ENCODE measurements at regions not wholly inside any gene's neighbourhood (a gene's known extent, or its start where the extent isn't known, plus 50 kb on each side); places are given as distances from the start of the nearest gene placed in this dataset.

DNA sequence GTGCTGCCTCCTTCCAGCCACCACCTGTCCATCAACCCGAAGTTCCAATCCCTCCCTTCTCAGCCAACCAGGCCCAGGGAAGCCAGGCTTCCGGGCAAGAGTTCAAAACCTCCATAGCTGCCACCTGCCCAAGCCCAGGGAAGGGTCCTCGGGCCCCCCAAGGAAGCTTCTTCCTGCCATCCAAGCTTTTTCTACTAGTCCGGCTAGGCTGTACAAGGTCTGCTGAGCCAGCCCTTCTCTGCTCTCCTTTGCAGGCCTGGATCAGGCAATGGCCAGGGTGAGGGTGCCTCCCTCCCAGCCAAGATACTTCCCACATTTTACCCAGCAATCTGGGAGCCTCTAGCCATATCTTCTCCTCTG, 96.2 kb downstream of the PJA1 start:
- no peak overlapping the region for H3K27ac ChIP-seq (ENCODE audit: insufficient read depth, low read length)
- no peaks in the 10 kb centered on the region for H4K20me1 ChIP-seq (ENCODE audit: control insufficient read depth, extremely low read depth, insufficient read depth, low read length)
- H3K36me3 ChIP-seq (ENCODE audit: control insufficient read depth, insufficient read depth, low read length) = no peaks in the 10 kb centered on the region
- H3K9ac ChIP-seq (ENCODE audit: insufficient read depth, low read length) = no peak overlapping the region
- TF ChIP-seq EZH2 (IDR thresholded peaks at IDR 0.05; ENCODE audit: low read length, missing control alignments) (no peak), CTCF (conservative IDR thresholded peaks at IDR 0.05 in 1 of 2, IDR thresholded peaks at IDR 0.05 in 1 of 2; ENCODE audit: low read depth in 1 of 2, low read length in 2 of 2) (no peak)
- H3K4me2 ChIP-seq (ENCODE audit: extremely low read depth, insufficient read depth, low read length) = no peak overlapping the region
- no peaks in the 10 kb centered on the region for H3K79me2 ChIP-seq (ENCODE audit: control insufficient read depth, insufficient read depth, low read length)
- H3K9me3 ChIP-seq (ENCODE audit: control insufficient read depth, insufficient read depth, low read depth, low read length) = no peaks in the 10 kb centered on the region
- H2AFZ ChIP-seq (ENCODE audit: low read length) = no peak overlapping the region
- H3K4me3 ChIP-seq (replicated peaks in 1 of 4; ENCODE audit: control extremely low read depth in 1 of 4, insufficient read depth in 1 of 4, low read depth in 3 of 4, low read length in 4 of 4) = no peak overlapping the region
- H3K4me1 ChIP-seq (ENCODE audit: control insufficient read depth, extremely low read depth, insufficient read depth, low read length) = no peaks in the 10 kb centered on the region
- H3K27me3 ChIP-seq (ENCODE audit: control insufficient read depth, insufficient read depth, low read length) = no peaks in the 10 kb centered on the region
- DNase-seq (ENCODE audit: low read depth in 2 of 2) = no peak

GRCh38 chrX:69068301-69069085, 96.8 kb downstream of the PJA1 start:
- Histone ChIP-seq H3K9ac (ENCODE audit: insufficient read depth, low read length) (no peak overlapping the region), H3K4me2 (ENCODE audit: extremely low read depth, insufficient read depth, low read length) (no peak overlapping the region), H4K20me1 (ENCODE audit: control insufficient read depth, extremely low read depth, insufficient read depth, low read length) (no peaks in the 10 kb centered on the region), H3K36me3 (ENCODE audit: control insufficient read depth, insufficient read depth, low read length) (no peaks in the 10 kb centered on the region), H3K27me3 (ENCODE audit: control insufficient read depth, insufficient read depth, low read length) (no peaks in the 10 kb centered on the region), H3K79me2 (ENCODE audit: control insufficient read depth, insufficient read depth, low read length) (no peaks in the 10 kb centered on the region), H3K9me3 (ENCODE audit: control insufficient read depth, insufficient read depth, low read depth, low read length) (no peaks in the 10 kb centered on the region), H3K4me3 (replicated peaks in 1 of 4; ENCODE audit: control extremely low read depth in 1 of 4, insufficient read depth in 1 of 4, low read depth in 3 of 4, low read length in 4 of 4) (no peak overlapping the region), H3K4me1 (ENCODE audit: control insufficient read depth, extremely low read depth, insufficient read depth, low read length) (no peaks in the 10 kb centered on the region), H3K27ac (ENCODE audit: insufficient read depth, low read length) (no peak overlapping the region), H2AFZ (ENCODE audit: low read length) (no peak overlapping the region)
- TF ChIP-seq CTCF (conservative IDR thresholded peaks at IDR 0.05 in 1 of 2, IDR thresholded peaks at IDR 0.05 in 1 of 2; ENCODE audit: low read depth in 1 of 2, low read length in 2 of 2) = no peak
- TF ChIP-seq EZH2 (IDR thresholded peaks at IDR 0.05; ENCODE audit: low read length, missing control alignments) = no peak
- DNase-seq (ENCODE audit: low read depth in 2 of 2) = no peak

DNA sequence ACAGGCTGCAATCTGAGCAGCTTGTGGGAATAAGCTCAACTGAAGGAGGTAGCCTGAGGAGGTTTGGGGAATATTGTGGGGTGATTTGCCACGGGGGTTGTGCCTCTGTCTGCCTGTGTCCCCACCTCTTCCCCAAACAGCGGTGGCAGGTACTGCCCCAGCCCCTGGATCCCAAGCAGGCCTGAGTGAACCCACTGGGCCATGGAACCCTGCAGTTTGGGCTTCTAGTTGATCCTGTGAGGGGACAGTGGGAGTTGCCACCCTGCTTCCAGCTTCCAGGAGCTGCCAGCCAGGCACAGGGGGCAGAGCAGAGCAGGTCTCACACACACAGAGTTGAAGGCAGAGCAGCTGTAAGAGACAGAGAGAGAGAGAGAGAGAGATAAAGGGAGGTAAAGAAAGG, 97.4 kb downstream of the PJA1 start:
- Histone ChIP-seq H3K9me3 (ENCODE audit: control insufficient read depth, insufficient read depth, low read depth, low read length) (no peaks in the 10 kb centered on the region), H3K4me1 (ENCODE audit: control insufficient read depth, extremely low read depth, insufficient read depth, low read length) (no peaks in the 10 kb centered on the region), H3K27me3 (ENCODE audit: control insufficient read depth, insufficient read depth, low read length) (no peaks in the 10 kb centered on the region), H3K9ac (ENCODE audit: insufficient read depth, low read length) (no peak overlapping the region), H3K36me3 (ENCODE audit: control insufficient read depth, insufficient read depth, low read length) (no peaks in the 10 kb centered on the region), H3K4me3 (replicated peaks in 1 of 4; ENCODE audit: control extremely low read depth in 1 of 4, insufficient read depth in 1 of 4, low read depth in 3 of 4, low read length in 4 of 4) (no peak overlapping the region), H2AFZ (ENCODE audit: low read length) (no peak overlapping the region), H3K79me2 (ENCODE audit: control insufficient read depth, insufficient read depth, low read length) (no peaks in the 10 kb centered on the region), H3K27ac (ENCODE audit: insufficient read depth, low read length) (no peak overlapping the region), H3K4me2 (ENCODE audit: extremely low read depth, insufficient read depth, low read length) (no peak overlapping the region), H4K20me1 (ENCODE audit: control insufficient read depth, extremely low read depth, insufficient read depth, low read length) (no peaks in the 10 kb centered on the region)
- TF ChIP-seq EZH2 (IDR thresholded peaks at IDR 0.05; ENCODE audit: low read length, missing control alignments) = no peak
- no peak for TF ChIP-seq CTCF (conservative IDR thresholded peaks at IDR 0.05 in 1 of 2, IDR thresholded peaks at IDR 0.05 in 1 of 2; ENCODE audit: low read depth in 1 of 2, low read length in 2 of 2)
- DNase-seq (ENCODE audit: low read depth in 2 of 2) = no peak
